NOMO-1 (cell line): ENCODE measurements at regions not wholly inside any gene's neighbourhood (a gene's known extent, or its start where the extent isn't known, plus 50 kb on each side); places are given as distances from the start of the nearest gene placed in this dataset.

ENCODE experiments used
- DNase-seq, 2 experiments: peaks; one replicate each; lab custom pipeline; 2025; ENCODE audit not compliant: unreplicated experiment in 2 of 2; lab: John Stamatoyannopoulos, UW

DNA sequence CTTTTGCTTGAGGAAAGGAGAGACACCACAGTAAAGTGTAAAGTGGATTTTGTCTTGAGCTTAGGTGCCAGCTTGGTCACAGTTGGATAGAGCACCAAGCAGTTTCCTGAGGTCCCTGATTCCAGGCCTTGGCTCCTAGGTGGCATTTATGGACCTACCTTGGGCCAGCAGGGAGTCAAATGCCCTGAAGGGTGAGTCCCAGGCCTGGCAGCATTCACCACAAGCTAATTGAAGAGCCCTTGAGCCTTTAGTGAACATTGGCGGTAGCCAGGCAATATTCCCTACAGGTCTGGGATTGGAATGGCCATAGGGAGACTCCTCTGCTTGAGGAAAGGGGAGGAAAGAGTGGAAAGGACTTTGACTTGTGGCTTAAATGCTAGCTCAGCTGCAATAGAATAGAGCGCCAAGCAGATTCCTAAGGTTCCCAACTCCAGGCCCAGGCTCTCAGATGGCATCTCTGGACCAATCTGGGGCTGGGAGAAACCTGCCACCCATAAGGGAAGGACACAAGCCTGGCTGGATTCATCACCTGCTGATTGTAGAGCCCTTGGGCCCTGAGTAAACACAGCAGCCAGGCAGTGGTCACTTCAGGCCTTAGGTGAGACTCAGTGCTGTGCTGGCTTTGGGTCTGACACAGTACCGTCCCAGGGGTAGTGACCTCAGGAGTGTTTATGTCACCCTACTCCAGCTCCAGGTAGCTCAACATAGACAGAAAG lies 137.5 kb upstream of the OTOS start:
- DNase-seq = no peak

DNA sequence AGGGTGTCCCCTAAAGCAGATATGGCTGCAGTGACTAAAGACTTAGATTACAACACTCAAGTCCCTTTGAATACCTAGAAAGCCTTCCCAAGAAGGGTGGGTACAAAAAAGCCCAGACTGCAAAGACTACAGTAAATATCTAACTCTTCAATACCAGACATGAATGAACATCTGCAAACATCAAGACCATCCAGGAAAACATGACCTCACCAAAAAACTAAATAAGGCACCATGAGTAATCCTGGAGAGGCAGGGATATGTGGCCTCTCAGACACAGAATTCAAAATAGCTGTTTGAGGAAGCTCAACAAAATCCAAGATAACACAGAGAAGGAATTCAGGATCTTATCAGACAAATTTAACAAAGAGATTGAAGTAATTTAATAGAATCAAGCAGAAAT lies 138.2 kb upstream of the OTOS start:
- no peak for DNase-seq

DNA sequence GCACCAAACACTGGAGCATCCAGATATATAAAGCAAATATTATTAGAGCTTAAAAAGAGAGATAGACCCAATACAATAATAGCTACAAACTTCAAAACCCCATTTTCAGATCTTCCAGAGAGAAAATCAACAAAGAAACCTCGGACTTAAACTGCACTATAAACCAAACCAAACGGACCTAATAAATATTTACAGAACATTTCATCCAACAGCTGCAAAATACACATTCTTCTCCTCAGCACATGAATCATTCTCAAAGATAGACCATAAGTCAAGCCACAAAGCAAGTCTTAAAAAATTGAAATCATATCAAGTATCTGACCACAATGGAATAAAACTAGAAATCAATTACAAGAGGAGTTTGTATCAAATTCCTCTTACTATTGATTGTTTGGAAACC lies 140.2 kb upstream of the OTOS start:
- no peak for DNase-seq

DNA sequence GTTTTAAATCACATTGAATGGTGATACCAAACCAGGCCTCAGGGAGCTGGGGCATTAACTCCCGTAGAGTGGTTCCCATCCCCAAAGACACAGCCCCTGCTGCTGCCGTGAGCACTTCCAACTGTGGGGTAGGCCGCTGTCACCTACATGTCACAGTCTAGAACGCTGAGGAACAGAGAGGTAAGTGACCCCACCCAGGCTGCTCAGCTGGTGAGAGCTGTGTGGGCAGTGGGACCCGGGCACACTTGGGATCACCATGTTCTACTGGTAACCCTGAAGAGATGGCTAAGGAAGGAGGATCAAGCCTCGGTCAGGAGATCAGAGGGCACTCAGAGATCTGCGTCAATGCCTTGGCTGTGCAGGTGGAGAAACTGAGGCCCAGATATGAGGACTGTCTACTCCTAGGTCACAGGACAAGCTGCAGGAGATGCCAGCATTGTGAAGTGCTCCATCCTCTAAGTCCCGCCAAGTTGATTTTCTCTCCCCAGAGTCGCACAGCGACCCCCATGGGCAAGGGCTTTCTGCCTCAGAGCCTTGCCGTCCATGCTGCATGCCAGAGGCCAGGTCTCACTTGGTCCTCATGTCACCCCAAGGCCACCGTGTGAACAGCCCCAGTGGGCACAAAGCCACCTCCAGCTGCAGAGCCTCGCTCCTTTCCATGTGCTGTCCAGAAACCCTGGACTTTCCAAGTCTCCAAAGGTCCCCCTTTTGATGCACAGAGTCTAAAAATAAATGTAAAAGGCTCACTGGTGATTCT lies 144.2 kb upstream of the OTOS start:
- no peak for DNase-seq

DNA sequence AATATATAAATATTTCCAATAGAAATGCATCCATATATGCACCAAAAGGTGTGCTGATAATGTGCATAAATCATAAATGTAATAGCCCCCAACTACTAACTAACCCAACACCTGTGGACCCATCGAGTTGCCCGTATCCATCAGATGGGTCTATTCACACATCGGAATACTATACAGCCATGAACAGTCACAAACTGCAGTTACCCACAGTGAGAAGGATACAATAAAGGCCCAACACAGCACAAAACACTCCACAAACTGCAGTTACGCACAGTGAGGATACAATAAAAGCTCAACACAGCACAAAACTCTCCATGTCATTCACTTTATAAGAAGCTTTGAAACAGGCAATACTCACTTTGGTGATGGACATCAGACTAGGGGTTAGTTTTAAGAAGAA lies 145.3 kb upstream of the OTOS start:
- no peak for DNase-seq

DNA sequence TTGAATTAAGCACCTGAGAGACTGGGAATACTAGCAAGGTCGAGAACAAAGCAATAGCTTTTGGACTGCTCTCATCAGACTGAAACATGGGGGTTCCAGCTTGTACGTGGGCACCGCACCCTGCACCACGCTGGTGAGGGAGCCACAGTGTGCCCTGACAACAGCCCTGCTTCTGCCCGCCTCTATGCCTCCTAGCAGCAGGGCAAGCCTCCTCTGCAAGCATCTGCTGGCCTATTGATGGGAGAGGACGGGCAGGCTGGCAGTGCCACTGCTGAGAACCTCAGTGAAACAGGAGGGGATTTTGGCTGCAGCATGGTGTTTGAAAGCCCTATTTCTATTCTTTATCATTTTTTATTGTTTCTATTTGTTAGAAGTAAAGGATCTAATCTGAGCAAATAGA lies 146.1 kb upstream of the OTOS start:
- no peak for DNase-seq

DNA sequence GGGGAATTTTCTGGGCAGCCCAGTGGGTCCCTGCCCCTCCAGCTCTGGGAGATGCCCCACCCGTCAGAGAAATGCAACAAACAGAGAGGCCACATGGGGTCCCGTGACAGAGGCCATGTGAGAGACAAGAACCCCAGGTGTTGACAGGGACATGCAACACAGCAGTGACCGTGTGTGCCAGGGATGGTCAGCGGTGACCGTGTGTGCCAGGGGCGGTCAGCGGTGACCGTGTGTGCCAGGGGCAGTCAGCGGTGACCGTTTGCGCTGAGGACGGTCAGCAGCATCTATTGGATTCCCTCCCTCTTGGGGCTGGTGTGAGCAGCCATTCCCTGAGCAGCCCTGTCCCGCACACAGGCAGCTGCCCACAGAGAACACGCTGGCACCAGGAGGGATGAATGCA lies 146.6 kb upstream of the OTOS start:
- no peak for DNase-seq

DNA sequence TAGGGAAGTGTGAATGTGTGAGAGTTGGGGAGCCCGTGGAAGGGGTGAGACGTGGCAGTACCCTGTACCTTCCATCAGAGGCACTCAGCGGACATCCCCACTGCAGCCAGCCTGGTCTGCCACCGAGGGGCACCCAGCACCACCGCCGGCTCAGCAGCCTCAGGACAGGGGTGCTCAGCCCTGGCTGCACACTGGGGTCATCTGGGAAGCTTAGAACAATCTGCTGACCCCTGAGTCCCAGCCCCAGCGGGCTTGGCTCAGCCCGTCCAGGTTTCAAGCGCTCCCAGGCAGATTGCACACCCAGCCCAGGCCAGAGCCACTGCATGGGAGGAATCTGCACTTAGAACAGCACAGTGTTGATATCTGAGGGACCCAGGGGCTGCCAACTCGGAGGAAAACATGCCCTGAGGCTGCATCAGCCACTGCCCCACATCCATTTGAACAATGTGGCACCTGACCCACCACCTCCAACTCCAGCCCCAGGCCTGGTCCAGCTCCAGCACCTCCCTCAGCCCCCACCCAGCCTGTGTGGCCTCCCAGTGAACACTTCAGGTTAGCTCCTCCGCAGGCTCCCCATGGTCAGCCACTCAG lies 147.1 kb upstream of the OTOS start:
- DNase-seq = no peak

DNA sequence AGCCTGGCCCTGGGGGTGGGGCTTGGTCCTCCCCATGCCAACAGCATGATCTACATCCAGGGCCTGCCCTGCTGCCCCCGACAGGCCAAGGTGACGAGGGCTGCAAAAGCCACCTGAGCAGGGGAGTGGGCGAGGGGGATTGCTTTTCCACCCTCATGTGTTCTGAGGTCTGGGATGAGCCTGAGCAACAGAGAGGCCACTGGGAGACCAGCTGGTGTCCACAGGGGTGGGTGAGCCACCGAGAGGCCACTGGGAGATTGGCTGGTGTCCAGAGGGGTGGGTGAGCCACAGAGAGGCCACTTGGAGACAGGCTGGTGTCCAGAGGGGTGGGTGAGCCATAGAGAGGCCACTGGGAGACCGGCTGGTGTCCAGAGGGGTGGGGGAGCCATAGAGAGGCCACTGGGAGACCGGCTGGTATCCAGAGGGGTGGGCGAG lies 147.4 kb upstream of the GPC1 start:
- no peak for DNase-seq

DNA sequence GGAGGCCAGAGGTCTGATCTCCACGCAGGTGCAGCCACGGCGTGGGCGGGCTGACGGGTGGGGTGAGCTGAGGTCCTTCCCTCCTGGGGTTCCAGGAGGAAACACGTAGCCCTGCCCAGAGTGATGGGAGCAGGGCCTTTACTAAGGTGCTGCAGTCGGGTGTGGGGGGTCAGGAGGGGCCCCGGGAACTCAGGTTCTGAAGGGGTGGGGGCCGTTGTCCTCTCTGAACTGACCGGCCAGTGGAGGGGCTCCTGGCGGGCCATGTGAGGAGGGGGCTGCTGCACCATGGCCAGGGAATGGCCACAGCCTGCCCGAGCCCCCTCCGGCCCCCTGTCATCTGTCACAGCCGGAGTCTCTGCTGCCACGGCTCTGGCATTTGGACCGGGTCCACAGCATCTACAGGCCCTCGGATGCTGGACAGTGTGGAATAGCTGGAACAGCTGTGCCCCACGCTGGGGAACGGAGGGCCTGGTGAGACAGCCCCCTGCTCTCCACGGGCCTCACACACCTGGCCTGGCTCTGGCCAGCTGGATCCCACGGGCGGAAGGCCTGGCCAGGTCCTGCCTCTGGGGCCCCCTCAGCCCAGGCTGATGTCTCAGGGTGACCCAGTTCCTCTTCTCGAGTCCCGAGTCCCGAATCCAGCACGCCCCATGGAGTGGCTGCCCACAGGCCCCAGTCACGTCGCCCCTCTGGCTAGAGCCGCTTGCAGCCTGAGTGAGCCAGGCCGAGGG lies 145.6 kb upstream of the GPC1 start:
- no peak for DNase-seq

DNA sequence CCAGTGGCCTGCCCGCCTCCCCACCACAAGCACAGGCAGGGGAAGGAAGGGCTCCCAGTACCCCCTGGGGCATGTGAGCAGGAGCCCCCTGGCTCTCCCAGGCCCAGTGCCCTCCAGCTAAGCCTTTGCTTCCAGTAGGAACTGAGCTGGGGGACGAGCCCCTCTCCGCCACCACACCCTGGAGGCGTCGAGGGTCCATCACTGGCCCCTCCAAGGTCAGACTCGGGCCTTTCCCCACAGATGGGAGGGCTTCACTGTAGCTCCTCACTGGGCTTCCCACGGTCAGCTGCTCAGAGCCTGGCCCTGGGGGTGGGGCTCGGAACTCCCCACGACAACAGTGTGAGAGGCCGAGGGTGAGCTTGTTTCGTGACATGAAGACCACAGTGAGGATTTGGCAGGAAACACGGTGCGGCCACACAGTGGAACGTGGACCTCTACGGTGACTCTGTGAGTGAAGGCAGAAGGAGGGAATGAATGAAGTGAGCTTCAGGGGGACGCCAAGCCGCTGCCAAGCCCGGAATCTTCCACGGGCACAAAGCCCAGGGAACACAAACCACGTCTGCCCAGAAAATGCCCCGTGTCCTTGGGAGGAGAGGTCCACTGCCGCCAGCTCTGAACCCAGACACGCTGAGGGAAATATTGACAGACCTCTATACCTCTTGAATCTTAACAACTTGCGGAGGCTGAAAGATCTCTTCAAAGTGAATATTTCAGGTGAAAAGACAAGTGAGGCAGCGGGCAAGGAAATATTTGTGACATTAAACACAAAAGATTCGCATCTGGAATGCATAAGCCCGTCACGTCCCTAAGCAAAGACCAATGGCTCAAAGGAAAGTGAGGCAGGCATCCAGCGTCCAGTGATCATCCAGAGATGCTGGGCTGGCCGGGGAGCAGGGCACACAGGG lies 144.8 kb upstream of the GPC1 start:
- DNase-seq = no peak

DNA sequence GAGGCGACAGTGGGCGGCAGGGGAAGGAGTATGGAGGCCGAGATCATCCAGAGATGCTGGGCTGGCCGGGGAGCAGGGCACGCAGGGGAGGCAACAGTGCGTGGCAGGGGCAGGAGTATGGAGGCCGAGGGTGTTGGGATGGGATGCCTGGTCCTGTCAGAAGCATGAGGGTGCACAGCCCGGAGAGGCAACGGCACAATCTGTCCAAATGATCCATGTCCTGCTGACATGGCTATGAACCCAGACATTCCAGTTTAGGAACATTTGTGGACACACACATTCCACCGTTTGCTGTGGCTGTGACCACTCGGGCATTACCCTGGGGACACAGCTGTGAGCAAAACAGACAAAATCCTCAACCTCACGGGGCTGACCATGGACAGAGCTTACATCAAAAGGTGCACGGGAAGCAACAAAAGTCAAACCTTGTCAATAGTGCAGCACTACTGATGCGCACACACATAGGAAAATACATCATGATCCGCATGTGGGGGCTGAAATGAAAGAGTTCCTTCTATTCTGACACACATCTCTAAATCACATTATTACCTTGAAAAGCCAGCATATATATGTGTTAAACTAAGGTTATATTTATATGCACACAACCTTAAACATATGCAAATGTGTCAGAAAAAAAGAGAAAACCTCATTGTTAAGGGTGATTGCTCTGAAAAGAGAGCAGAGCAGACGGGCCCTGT lies 144.0 kb upstream of the GPC1 start:
- no peak for DNase-seq

DNA sequence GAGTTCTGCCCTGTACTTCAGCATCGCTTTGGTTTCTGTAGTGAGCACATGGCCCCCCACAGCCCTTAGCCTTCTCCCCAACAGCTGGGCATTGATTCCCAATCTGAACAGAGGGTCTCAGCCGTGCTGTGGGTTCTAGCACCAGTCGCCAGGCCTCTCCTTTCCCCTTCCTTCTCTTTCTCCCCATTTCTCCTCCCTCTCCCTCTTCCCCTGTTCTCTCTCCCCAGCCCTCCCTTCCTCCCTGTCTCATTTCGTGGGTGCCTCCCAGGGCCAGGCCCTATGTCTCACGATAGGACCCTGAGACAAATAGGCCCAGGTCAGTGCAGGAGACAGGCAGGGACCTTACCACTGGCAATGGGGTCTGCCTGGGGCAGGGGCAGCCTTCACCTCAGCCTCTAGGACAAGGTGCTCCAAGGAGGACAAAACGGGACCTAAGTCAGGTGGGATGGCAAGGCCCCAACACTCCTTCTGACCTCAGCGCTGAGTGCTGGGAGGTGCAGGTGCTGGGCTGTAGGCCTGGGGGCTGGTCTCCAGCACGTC lies 143.4 kb upstream of the GPC1 start:
- DNase-seq = no peak

DNA sequence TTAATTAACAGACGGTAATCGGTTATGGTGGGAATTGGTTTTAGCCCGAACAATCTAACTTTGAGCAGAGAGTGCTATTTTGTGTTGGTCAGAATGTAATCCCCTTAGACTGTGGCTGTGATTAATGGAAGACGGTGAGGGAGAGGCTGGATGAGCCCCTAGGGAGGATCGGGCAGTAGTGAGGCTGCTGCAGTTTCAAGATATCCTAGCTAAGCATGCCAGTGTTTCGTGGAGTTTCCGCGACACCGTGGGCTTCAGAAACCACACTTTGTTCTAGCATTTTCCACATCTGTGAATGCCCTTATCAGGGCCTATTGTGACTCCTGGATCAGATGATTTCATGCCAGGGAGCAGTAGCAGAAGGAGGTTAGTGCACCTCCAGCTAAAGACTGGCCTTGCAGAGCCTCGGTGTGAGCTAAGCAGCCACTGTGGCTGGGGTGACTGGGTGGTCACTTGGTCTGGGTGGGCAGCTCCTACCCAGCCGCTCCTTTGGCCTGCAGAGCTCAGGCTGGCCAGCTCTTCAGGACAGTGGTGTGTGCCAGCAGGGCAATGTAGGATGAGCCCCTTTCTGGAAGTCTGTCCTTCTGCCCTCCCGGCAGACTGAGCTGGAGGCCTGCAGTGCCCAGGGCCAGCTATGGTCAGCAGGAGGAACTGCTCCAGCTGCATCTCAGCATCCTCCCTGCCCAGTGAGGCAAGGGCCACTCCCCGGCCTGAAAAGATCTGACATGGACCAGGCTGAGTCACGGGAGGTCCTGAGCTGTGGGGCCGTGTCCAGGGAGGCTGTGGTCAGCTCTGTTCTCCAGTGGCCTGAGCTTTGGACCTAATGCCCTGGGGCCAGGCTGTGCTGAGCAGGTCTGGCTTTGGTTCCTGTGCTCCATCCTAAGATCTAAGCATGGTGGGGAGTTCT lies 142.6 kb upstream of the GPC1 start:
- no peak for DNase-seq

DNA sequence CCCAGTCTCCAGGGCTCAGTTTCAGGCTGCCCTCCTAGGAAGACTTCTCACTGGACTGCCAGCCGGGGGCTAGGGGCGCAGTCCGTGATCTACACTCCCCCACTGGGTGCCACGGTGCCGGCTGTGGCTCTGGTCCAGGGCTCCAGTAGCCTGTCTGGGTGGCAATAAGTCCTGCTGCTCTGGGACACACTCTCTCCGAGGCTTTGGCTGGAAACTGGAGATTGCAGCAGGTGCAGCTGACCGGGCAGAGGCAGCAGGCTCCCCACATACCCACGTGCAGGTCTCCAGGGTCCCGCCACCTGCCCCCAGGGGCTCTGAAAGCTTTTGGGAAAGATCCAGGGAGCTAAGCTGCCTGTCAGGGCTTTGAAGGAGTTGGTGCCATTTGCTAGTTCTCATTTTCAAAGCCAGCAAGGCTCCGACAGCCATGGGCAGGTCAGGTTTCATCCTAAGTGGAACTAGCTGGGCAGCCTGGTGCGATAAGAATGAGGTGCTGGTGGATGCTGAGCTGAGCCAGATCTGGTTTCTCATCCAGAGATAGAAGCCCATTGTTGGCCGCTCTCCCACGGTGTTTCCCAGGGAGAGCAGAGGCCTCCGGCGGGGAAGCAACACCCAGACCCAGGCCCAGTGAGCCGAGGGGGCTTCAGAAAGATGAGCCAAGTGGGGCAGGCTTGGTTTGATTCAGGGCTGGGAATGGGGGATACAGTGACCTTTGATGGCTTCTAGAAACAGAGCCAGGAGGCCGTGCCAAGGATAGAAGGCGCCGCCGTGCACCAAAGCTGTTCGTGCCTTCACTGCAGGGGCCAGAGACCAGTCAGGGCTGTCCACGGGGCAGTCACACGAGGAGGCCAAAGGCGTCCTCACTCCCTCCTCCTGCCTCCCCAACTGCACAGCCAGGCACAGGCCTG lies 141.7 kb upstream of the GPC1 start:
- no peak for DNase-seq

DNA sequence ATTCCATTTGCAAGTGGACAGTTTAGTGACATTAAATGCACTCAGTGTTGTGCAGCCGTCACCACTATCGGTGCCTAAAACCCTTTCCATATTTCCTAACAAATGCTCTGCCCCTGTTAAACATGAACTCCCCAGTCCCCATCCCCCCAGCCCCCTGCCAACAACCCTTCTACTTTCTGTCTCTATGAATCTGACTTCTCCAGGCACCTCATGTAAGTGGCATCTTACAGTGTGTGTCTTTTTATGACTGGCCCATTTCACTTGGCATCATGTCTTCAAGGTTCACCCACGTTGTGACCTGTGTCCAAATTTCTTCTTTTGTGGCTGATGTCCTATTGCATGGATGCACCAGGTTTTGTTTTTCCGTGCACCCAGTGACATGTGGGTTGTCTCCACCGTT lies 140.9 kb upstream of the GPC1 start:
- no peak for DNase-seq

DNA sequence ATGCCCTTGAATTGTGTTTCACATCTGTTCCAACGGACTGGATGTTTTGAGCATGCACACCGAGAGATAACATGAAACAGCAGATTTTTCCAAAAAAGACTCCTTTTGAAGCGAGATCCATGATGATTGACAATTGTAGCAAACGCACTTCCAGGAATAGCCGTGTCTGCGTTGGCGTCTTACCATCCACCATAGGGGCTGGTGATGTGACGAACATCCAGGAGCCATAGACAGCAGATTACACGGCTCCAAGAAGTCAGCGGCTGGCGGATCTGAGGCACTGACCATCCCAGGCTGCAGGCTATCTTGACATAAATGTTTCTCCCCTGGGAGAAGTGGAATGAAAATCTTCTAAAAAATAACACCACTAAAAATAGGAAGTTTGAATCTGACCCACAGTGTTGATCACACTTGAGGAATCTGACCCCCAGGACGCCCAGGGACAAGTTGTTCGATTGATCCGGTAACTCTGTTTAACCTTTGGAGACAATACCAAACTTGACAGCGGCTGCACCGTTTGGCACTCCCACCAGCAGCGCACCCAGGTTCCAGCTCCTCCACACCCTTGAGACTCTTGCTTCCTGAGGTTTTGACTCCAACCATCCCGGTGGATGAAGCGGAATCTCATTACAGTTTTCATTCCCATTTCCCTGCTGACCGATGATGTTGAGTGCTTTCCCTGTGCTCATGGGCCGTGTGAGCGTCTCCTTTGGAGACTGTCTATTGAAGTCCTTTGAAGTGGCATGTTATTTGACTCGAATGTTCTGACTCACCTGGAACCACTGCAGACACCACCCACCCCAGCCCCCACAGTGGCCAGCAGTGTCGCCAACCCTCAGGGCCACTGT lies 140.0 kb upstream of the GPC1 start:
- DNase-seq = no peak
